ENCODE measurements at regions not wholly inside any gene's neighbourhood (a gene's known extent, or its start where the extent isn't known, plus 50 kb on each side); places are given as distances from the start of the nearest gene placed in this dataset.

- TF ChIP-seq POLR2A (IDR thresholded peaks at IDR 0.05): no peak
- no peak for TF ChIP-seq CTCF (IDR thresholded peaks at IDR 0.05)
These were observed 449.9 kb upstream of the PIK3R1 start for GRCh38 chr5:67765697-67766096.

Measured in vagina (tissue), 2 donors.